ENCODE measurements at regions not wholly inside any gene's neighbourhood (a gene's known extent, or its start where the extent isn't known, plus 50 kb on each side); places are given as distances from the start of the nearest gene placed in this dataset.

DNA sequence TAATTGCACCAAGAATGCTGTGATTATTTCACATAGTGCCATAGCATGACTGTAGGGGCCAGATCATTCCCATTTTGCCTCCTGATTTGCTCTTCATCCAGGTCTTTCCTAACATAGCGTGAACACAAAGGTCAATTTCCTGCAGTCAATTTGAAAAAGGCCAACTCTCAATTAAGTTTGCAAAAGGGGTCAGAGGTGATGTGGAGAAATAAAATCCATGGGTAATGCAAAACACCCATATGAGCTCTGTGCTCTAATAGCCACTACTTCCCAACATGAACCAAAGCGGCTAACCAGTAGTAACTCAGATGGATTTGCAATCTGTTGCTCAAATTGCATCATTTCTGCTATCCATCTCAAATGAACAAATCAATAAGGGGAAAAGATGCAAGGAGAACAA is 275.5 kb upstream of the SOX9 start:
- Histone ChIP-seq H3K27me3 (ENCODE audit: insufficient read depth, poor library complexity, severe bottlenecking) (peaks cover 2% of the 10 kb centered on the region), H3K27ac (replicated peaks) (no peak overlapping the region), H3K4me3 (replicated peaks; ENCODE audit: insufficient read depth, low read length) (no peak overlapping the region)
- TF ChIP-seq POLR2AphosphoS5 (IDR thresholded peaks at IDR 0.05; ENCODE audit: low read depth) (no peak), SPI1 (IDR thresholded peaks at IDR 0.05; ENCODE audit: borderline replicate concordance, low read depth) (no peak), CTCF (IDR thresholded peaks at IDR 0.05; ENCODE audit: insufficient read depth, low read length) (no peak), REST (IDR thresholded peaks at IDR 0.05; ENCODE audit: insufficient replicate concordance, low read depth) (no peak), GABPA (IDR thresholded peaks at IDR 0.05; ENCODE audit: low read depth) (no peak)
- no peak for DNase-seq (ENCODE audit: low read depth in 1 of 2, low spot score in 1 of 2)

DNA sequence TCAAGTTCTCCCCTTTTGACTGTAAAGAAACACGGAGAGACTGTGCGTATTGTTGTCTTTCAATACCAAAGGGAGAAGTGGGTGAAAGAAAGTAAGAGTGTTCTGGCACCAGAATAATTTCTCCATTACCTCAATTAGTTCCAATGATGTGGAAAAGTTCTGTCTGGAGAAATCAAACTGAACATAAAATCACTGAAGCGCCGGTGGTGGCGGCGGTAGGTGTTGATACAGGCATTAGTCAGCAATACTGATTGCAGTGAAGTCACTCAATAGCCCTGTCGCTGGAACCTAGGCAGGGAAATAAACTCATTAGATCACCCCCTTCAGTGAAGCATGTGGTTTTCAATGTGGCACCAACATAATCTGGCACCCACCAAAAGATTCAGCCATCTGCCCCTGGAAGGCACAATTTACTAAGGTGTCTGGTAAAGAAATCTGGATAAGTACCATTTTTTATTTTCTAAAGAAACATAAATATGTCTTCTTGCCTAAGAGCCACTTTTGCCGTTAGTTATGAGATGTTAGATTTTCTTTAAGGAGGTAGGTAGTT is 274.2 kb upstream of the SOX9 start:
- H3K27ac ChIP-seq (replicated peaks) = no peak overlapping the region
- DNase-seq (ENCODE audit: low read depth in 1 of 2, low spot score in 1 of 2) = no peak
- peaks cover 2% of the 10 kb centered on the region for H3K27me3 ChIP-seq (ENCODE audit: insufficient read depth, poor library complexity, severe bottlenecking)
- no peak overlapping the region for H3K4me3 ChIP-seq (replicated peaks; ENCODE audit: insufficient read depth, low read length)
- no peak for TF ChIP-seq SPI1 (IDR thresholded peaks at IDR 0.05; ENCODE audit: borderline replicate concordance, low read depth)
- TF ChIP-seq REST (IDR thresholded peaks at IDR 0.05; ENCODE audit: insufficient replicate concordance, low read depth) = no peak
- TF ChIP-seq POLR2AphosphoS5 (IDR thresholded peaks at IDR 0.05; ENCODE audit: low read depth) = no peak
- no peak for TF ChIP-seq GABPA (IDR thresholded peaks at IDR 0.05; ENCODE audit: low read depth)
- TF ChIP-seq CTCF (IDR thresholded peaks at IDR 0.05; ENCODE audit: insufficient read depth, low read length) = no peak

DNA sequence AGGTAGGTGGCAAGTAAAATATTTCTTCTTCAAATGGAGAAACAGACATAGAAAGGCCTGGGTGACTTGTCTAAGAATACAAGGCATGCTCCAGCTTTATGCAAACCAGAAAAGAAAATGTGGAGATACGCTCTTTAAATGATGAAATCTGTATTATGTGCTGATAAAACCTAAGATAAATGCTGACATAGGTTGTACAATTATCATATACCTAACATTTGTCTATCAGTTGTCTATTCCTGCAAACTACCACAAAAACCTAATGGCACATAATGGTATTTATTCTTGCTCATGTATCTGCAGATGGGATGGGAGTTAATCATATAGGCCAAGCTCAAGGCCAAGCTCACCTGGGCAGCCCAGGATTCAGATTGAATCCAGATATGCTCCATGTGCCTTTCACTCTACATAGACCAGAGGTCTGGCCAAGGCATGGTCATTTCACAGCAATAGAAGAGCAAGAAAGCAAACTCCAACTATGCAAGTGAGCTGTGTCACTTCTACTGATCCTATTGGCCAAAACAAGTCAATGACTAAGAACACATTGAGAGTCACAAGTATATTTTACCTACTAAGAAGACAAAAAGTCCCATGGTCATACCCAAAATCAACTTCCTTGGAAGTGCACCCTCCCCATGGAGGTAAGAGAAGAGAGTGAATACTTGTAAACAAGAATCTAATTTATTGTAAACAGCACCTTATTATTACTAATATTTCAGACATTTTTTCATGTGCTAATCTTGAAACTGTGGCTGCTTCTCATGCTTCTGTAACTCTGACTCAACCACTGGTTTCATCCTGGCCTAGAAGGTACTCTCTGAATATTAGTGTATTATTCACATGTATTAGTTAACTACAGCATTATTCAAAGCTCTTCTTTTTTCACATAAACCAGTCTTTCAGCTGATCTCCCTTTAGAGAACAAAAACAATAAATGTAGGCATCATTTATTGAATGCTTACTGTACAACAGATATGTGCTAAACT is 270.7 kb upstream of the SOX9 start:
- Histone ChIP-seq H3K4me3 (replicated peaks; ENCODE audit: insufficient read depth, low read length) (no peak overlapping the region), H3K27ac (replicated peaks) (no peak overlapping the region), H3K27me3 (ENCODE audit: insufficient read depth, poor library complexity, severe bottlenecking) (no peaks in the 10 kb centered on the region)
- DNase-seq (ENCODE audit: low read depth in 1 of 2, low spot score in 1 of 2) = no peak
- no peak for TF ChIP-seq SPI1 (IDR thresholded peaks at IDR 0.05; ENCODE audit: borderline replicate concordance, low read depth)
- no peak for TF ChIP-seq GABPA (IDR thresholded peaks at IDR 0.05; ENCODE audit: low read depth)
- no peak for TF ChIP-seq REST (IDR thresholded peaks at IDR 0.05; ENCODE audit: insufficient replicate concordance, low read depth)
- TF ChIP-seq CTCF (IDR thresholded peaks at IDR 0.05; ENCODE audit: insufficient read depth, low read length) = no peak
- no peak for TF ChIP-seq POLR2AphosphoS5 (IDR thresholded peaks at IDR 0.05; ENCODE audit: low read depth)

Measured in HL-60 (cell line).